ENCODE measurements at regions not wholly inside any gene's neighbourhood (a gene's known extent, or its start where the extent isn't known, plus 50 kb on each side); places are given as distances from the start of the nearest gene placed in this dataset.

- TF ChIP-seq CTCF (conservative IDR thresholded peaks at IDR 0.05 in 1 of 2, IDR thresholded peaks at IDR 0.05 in 1 of 2; ENCODE audit: extremely low read depth in 1 of 2, insufficient read depth in 1 of 2, low read depth in 1 of 2, low read length in 2 of 2) (no peak), EZH2 (IDR thresholded peaks at IDR 0.05; ENCODE audit: borderline replicate concordance, low read length) (no peak)
Observed at GRCh38 chr10:8246548-8246947, 192.1 kb downstream of the GATA3 start.

All from mammary epithelial cell (primary cell).